ENCODE measurements at regions not wholly inside any gene's neighbourhood (a gene's known extent, or its start where the extent isn't known, plus 50 kb on each side); places are given as distances from the start of the nearest gene placed in this dataset.

DNA sequence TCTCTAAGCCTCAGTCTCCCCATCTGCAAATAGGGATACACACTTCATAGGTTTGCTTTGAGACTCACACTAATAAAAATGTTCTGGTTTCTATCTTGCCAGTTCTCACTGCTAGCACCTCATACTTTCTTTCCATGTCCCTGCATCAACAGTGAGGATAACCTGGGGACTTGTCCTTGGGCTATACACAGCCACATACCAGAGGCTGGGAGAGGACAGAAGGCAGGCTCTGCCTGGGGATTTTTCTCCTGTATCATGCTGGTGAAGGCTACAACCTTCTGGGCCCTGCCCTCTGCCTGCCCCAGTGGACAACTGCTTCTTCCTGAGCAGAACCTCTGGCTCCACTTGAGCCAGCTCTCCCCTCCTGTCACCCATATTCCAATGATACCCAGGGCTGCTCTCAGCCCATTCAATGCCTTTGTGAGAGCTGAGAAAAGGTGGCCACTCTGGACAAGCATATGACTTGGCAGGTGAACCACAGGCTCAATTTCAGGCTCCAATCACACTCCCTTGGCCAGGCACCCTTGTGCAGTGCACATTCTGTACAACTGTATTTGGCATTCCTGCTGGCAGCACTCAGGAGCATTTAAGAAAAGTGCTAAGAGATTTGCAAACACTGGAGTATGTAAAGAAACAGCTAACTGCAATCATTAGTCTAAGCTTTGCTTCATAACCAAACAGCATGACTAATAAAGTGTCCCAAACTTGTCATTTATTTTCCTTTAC lies 135.8 kb upstream of the VRK1 start:
- TF ChIP-seq, protein P1, sequence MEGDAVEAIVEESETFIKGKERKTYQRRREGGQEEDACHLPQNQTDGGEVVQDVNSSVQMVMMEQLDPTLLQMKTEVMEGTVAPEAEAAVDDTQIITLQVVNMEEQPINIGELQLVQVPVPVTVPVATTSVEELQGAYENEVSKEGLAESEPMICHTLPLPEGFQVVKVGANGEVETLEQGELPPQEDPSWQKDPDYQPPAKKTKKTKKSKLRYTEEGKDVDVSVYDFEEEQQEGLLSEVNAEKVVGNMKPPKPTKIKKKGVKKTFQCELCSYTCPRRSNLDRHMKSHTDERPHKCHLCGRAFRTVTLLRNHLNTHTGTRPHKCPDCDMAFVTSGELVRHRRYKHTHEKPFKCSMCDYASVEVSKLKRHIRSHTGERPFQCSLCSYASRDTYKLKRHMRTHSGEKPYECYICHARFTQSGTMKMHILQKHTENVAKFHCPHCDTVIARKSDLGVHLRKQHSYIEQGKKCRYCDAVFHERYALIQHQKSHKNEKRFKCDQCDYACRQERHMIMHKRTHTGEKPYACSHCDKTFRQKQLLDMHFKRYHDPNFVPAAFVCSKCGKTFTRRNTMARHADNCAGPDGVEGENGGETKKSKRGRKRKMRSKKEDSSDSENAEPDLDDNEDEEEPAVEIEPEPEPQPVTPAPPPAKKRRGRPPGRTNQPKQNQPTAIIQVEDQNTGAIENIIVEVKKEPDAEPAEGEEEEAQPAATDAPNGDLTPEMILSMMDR (conservative IDR thresholded peaks at IDR 0.05) = no peak
- H3K27ac ChIP-seq = no peak overlapping the region

DNA sequence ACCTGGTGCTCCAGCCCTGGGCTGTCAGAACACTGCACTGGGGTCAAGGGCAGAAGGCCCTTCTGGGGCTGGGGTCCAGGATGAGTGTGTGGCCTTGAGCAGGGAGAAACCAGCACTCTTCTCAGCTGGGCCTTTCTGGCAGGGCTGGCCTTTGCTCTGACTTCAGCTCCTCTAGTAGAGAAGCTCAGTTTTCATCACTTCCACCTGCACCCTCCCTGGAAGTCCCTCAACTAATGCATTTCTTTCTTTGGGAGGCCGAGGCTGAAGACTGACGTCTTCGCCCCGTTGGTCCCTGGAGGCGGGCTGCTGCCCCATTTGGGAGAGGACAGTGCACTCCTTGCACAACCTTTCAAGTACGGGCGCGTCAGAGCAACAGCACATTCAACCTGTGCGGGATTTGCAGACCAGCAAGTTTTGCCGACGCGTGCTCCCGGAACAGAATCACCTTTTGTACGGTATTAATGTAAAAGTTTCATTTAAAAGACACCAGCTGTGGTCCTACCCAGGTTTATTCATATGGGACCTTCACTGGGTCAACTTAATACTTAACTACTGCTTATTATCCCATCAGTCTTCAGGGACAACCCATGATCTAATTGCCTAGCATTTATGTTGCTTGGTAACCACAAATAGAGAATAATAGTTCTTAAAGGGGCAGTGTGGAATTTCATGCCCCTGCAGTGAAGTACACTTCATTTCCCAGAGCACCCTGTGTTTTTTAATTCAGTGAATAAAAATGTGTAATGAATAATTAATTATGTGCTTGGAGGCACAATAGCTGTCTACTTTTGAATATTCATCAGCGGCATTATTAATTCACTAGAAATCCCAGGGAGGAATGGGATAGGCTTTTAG lies 134.8 kb upstream of the VRK1 start:
- no peak overlapping the region for H3K27ac ChIP-seq
- TF ChIP-seq, protein P1 (conservative IDR thresholded peaks at IDR 0.05) = no peak

DNA sequence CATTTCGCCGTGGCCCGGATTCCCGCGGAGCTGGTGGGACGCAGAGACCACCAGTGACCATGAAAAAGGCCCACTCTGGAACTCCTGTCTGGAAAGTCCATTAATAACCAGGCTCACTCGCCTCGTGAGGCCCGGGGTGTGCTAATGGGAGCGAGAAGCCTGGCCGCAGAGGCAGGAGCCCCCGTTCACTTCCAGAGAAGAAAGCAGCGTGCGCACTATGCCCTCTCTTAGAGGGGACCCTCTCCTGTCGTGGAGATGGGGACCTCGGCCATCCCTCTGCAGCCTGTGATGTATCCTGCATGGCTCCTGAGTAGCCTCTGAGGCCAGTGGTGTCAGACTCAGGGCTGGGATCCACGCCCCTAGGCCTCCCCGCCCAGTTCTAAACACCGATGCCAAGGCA lies 134.1 kb upstream of the VRK1 start:
- H3K27ac ChIP-seq = no peak overlapping the region
- TF ChIP-seq, protein P1 (conservative IDR thresholded peaks at IDR 0.05) = no peak

DNA sequence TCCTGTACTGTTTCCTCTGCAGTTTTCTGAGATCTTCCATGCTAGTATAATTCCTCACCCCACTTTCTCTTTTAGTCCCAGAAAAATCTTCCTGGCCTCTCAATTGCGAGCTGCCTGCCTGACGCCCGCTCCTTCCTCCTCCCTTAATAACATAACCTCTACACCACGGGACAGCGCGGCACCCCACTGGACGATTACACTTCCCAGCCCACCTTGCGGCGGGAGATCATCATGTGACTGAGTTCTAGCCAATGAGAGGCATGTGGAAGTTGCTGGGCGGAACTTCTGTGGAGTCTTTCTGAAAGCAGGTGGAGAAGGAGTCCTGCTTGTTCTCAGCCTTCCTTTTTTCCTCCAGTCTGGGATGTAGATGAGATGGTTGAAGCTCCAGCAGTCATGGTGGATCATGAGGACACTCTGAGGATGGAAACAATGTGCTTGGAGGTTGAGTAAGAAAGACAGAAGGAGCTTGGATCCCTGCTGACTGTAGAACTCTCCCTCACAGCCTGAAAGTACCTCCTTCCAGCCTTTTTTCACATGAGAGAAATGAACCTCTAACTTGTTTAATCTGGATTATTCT lies 133.6 kb upstream of the VRK1 start:
- H3K27ac ChIP-seq = no peak overlapping the region
- TF ChIP-seq, protein P1 (conservative IDR thresholded peaks at IDR 0.05) = no peak

DNA sequence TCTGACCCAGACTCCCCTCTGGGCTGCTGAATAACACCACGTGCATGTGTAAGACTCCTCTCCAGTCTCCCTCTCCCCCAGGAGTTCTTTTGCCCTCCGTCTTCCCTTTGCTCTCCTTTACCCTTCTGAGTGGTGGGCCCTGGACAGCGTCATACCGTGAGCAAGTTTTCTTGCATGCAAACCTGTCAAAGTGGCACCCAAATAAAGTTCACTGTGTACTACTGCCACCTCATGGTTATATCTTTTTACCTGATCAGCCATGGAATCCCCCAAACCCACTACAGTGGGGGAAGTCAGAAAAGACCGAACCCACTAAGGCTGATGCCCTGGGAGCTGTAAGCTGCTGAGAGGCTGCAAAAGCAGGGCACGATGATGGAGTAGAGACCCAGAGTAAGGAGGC lies 131.1 kb upstream of the VRK1 start:
- no peak overlapping the region for H3K27ac ChIP-seq
- TF ChIP-seq, protein P1 (conservative IDR thresholded peaks at IDR 0.05) = no peak

DNA sequence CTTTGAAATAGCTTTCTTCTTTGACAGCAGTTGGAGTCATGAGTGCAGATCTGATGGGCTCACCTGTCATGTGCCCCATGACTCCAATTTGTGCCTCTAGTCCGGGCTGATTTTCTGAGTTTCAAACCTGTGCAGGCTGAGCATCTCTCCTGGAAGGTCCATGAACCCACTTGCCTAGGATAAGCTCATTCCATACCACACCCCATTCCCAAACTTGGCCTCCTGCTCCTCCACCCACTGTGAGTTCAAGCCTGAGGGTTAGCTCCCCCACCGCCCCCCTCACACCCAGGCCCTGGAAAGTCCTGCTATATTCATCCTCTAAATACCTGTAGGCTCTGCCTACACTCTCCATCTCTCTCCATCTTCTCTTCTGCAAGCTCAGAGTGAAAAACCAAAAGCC lies 126.8 kb upstream of the VRK1 start:
- no peak overlapping the region for H3K27ac ChIP-seq
- TF ChIP-seq, protein P1 (conservative IDR thresholded peaks at IDR 0.05) = no peak

DNA sequence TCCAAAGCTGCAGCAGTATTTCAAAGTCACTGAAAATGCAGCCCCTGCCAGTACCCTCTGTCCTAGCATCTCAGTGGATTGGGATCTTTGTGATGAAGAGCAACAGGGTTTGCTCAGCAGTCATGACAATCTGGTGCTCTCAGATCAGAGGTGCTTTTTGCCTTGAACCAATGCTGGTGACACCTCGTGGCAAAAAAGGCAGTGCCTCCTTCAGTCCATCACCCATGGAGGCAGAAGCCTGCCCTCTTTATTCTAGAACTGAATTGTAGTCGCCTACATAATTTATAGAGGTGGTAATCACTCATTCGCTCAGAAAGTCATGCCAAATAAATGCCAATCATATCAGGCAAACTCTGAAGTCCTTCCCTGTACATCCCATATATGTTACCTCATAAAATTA lies 126.0 kb upstream of the VRK1 start:
- TF ChIP-seq, protein P1 (conservative IDR thresholded peaks at IDR 0.05) = no peak
- H3K27ac ChIP-seq = no peak overlapping the region
